CD4-positive, alpha-beta memory T cell (primary cell): ENCODE measurements at regions not wholly inside any gene's neighbourhood (a gene's known extent, or its start where the extent isn't known, plus 50 kb on each side); places are given as distances from the start of the nearest gene placed in this dataset.

ENCODE experiments used
- CTCF ChIA-PET: fragments of 350-600 bp; sonication (Branson Sonifier 250); formaldehyde crosslinking; loops from one replicate; lab custom pipeline; 2021; ENCODE audit warnings: inconsistent platforms; ENCODE audit not compliant: partially characterized antibody; lab: Charles Lee
- POLR2A ChIA-PET: fragments of 350-600 bp; sonication (Branson Sonifier 250); formaldehyde crosslinking; loops from one replicate; lab custom pipeline; 2021; ENCODE audit not compliant: partially characterized antibody; lab: Charles Lee
- DNase-seq, 5 donors: peaks; one replicate each; pipeline versions ENCODE4 v3.0.0 to v3.0.0-alpha.2; 2020 to 2022; ENCODE audit warnings: mixed read lengths in 1 of 5
- H3K27ac ChIP-seq: one replicate; pipeline ENCODE4 v1.7.0; 2013; ENCODE audit warnings: low read depth, low read length
- H3K27me3 ChIP-seq: 2 replicates; pipeline ENCODE4 v1.7.0; 2013; ENCODE audit warnings: mild to moderate bottlenecking, low read length, moderate library complexity; ENCODE audit not compliant: insufficient read depth
- H3K36me3 ChIP-seq: 2 replicates; pipeline ENCODE4 v1.7.0; 2013; ENCODE audit warnings: mild to moderate bottlenecking, low read length, moderate library complexity; ENCODE audit not compliant: insufficient read depth
- H3K4me1 ChIP-seq: 2 replicates; pipeline ENCODE4 v1.7.0; 2013; ENCODE audit warnings: mild to moderate bottlenecking, low read length, moderate library complexity; ENCODE audit not compliant: insufficient read depth
- H3K4me3 ChIP-seq, 2 donors: one replicate each; pipeline ENCODE4 v1.7.0; 2013; ENCODE audit warnings: low read length in 2 of 2, mild to moderate bottlenecking in 1 of 2
- H3K9me3 ChIP-seq, 2 donors: one replicate each; pipeline ENCODE4 v1.7.0; 2013; ENCODE audit warnings: low read length in 2 of 2, control low read depth in 1 of 2; ENCODE audit not compliant: control insufficient read depth in 1 of 2
- H3K27ac Mint-ChIP-seq, 7 donors: one replicate each; pipeline ENCODE4 v1.8.0; 2020 to 2021; ENCODE audit warnings: mixed read lengths in 7 of 7, mild to moderate bottlenecking in 6 of 7, inconsistent platforms in 3 of 7, moderate library complexity in 3 of 7
- H3K27me3 Mint-ChIP-seq, 2 donors: one replicate each; pipeline ENCODE4 v1.8.0; 2020 to 2021; ENCODE audit warnings: mixed read lengths in 2 of 2
- H3K36me3 Mint-ChIP-seq, 2 donors: one replicate each; pipeline ENCODE4 v1.8.0; 2020 to 2021; ENCODE audit warnings: mixed read lengths in 2 of 2, inconsistent platforms in 1 of 2, mild to moderate bottlenecking in 1 of 2
- H3K4me1 Mint-ChIP-seq, 4 donors: one replicate each; pipeline ENCODE4 v1.8.0; 2020 to 2021; ENCODE audit warnings: mixed read lengths in 4 of 4, mild to moderate bottlenecking in 1 of 4
- H3K4me3 Mint-ChIP-seq, 8 donors: one replicate each; pipeline ENCODE4 v1.8.0; 2020 to 2021; ENCODE audit warnings: mixed read lengths in 8 of 8, mild to moderate bottlenecking in 7 of 8, moderate library complexity in 6 of 8, inconsistent platforms in 3 of 8
- H3K9me3 Mint-ChIP-seq, 8 donors: one replicate each; pipeline ENCODE4 v1.8.0; 2020 to 2021; ENCODE audit warnings: mixed read lengths in 8 of 8, mild to moderate bottlenecking in 5 of 8, inconsistent platforms in 3 of 8, moderate library complexity in 1 of 8
- intact Hi-C: fragments of 100-400 bp; cut with micrococcal nuclease; formaldehyde crosslinking; loops from one replicate; pipeline ENCODE4 v1.15.1; 2023

GRCh38 chr9:26034786-26035185, 356.5 kb upstream of the TUSC1 start:
- Mint-ChIP-seq H3K27ac (no peak overlapping the region), H3K36me3 (no peaks in the 10 kb centered on the region), H3K9me3 (peaks cover 4 to 27% (median 11%) of the 10 kb centered on the region in 8 donors), H3K4me3 (no peak overlapping the region), H3K4me1 (no peaks in the 10 kb centered on the region), H3K27me3 (no peaks in the 10 kb centered on the region)
- no peaks in the 10 kb centered on the region for H3K27me3 ChIP-seq
- ChIA-PET POLR2A (no interaction called here), CTCF (no interaction called here)
- intact Hi-C loops, result no loop called here
- no peak for DNase-seq
- no peaks in the 10 kb centered on the region for H3K36me3 ChIP-seq
- H3K27ac ChIP-seq, result no peak overlapping the region
- H3K9me3 ChIP-seq, result no peaks in the 10 kb centered on the region
- no peak overlapping the region for H3K4me3 ChIP-seq
- H3K4me1 ChIP-seq, result no peaks in the 10 kb centered on the region

DNA sequence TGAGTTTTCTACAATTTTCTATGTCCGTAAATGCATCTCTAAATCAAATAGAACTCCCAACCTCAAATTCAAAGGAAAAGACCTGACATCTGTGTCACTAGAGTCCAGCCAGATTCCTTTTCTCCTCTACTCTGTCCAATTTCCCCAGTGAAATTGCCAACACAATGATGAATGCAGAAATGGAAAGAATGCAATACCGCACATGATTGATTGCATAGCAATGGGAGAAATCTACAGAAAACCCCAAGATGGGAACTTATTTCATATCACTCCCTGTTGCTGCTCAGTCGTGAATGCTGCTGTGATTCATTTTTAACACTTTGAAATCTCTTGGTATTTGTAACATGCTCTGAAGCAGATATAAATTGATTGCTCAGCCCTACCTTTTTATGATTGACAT, 355.1 kb upstream of the TUSC1 start:
- no peaks in the 10 kb centered on the region for H3K9me3 ChIP-seq
- DNase-seq, result no peak
- no peaks in the 10 kb centered on the region for H3K36me3 ChIP-seq
- Mint-ChIP-seq H3K36me3 (no peaks in the 10 kb centered on the region), H3K4me3 (no peak overlapping the region), H3K27ac (no peak overlapping the region), H3K9me3 (peaks cover 0 to 21% (median 9%) of the 10 kb centered on the region in 8 donors), H3K4me1 (no peaks in the 10 kb centered on the region), H3K27me3 (no peaks in the 10 kb centered on the region)
- CTCF ChIA-PET, result no interaction called here
- no peaks in the 10 kb centered on the region for H3K4me1 ChIP-seq
- H3K4me3 ChIP-seq, result no peak overlapping the region
- no peak overlapping the region for H3K27ac ChIP-seq
- intact Hi-C loops, result no loop called here
- H3K27me3 ChIP-seq, result no peaks in the 10 kb centered on the region
- POLR2A ChIA-PET, result no interaction called here

DNA sequence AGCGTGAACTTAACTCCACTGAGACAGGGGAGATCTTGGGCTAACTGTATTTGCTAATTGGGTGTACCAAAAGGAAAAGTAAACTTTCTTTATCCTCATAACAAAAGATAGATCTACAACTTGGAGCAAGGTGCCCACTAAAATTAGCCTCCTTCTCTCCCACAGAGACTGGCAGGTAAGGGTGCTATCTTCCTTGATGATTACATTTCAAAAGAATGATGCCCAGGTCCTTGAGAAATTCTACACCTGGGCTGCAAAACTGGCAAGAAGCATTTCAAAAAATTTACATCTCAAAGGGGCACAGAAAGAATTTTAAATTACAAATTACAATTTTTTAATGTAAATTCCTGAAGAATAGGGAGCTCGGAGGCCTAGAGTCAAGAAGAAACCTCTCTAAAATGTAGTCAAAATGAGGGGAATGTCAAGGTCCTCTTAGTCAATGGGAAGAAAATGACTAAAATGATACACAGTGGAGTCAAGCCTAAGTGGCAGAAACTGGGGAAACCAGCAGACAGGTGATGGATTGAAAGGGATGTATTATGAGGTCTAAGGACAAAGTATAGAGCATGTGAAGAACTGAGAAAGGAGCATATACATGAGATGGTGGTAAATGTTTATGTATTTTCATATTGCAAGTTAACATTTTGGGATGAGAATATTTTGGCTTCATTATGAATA, 348.3 kb upstream of the TUSC1 start:
- Histone ChIP-seq H3K4me3 (no peak overlapping the region), H3K36me3 (no peaks in the 10 kb centered on the region), H3K4me1 (no peaks in the 10 kb centered on the region), H3K9me3 (no peaks in the 10 kb centered on the region), H3K27me3 (no peaks in the 10 kb centered on the region), H3K27ac (no peak overlapping the region)
- no peak for DNase-seq
- Mint-ChIP-seq H3K36me3 (no peaks in the 10 kb centered on the region), H3K4me1 (no peaks in the 10 kb centered on the region), H3K27ac (peak overlapping the region in 1 of 7 donors; percentile 78), H3K4me3 (peak overlapping the region in 1 of 8 donors; percentile 33), H3K27me3 (no peaks in the 10 kb centered on the region), H3K9me3 (peaks cover 2 to 23% (median 8%) of the 10 kb centered on the region in 8 donors)
- intact Hi-C loops, result loop anchor here (10.0 kb wide), 1 partner anchor 1442 kb away; no protein-coding TSS in a partner anchor
- ChIA-PET CTCF (no interaction called here), POLR2A (no interaction called here)

GRCh38 chr9:26013199-26013598, 335.0 kb upstream of the TUSC1 start:
- CTCF ChIA-PET, result no interaction called here
- POLR2A ChIA-PET, result interaction anchor here (0.6 kb wide), 1 partner anchor 32 kb away, joined by 3 read pairs; no protein-coding TSS in a partner anchor
- Mint-ChIP-seq H3K36me3 (no peaks in the 10 kb centered on the region), H3K9me3 (peaks cover 0 to 23% (median 14%) of the 10 kb centered on the region in 8 donors), H3K4me1 (no peaks in the 10 kb centered on the region), H3K27me3 (no peaks in the 10 kb centered on the region), H3K27ac (no peak overlapping the region), H3K4me3 (no peak overlapping the region)
- H3K27me3 ChIP-seq, result no peaks in the 10 kb centered on the region
- intact Hi-C loops, result no loop called here
- no peaks in the 10 kb centered on the region for H3K4me1 ChIP-seq
- no peak overlapping the region for H3K27ac ChIP-seq
- H3K36me3 ChIP-seq, result no peaks in the 10 kb centered on the region
- no peak overlapping the region for H3K4me3 ChIP-seq
- peaks cover 0 to 4% of the 10 kb centered on the region in 2 donors for H3K9me3 ChIP-seq
- DNase-seq, result no peak

DNA sequence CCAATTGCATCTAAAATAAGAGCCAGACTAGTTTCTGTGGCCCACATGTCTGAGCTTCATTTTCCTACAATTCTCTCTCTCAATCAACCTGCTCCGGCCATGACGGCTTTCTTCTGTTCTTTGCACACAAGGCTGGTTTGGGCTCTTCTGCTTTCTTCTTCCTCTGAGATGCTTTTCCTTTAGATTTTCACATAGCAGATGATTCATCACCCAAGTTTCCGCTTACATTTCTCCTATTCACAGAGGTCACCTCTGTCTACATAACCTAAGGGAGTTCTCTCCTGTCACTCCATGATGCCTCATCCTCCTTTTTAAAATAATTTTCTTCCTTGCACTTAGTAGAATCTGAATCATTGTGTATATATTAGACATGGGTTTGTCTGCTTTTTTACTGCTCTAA, 334.6 kb upstream of the TUSC1 start:
- H3K36me3 ChIP-seq, result no peaks in the 10 kb centered on the region
- CTCF ChIA-PET, result no interaction called here
- H3K9me3 Mint-ChIP-seq, result peaks cover 0 to 23% (median 11%) of the 10 kb centered on the region in 8 donors
- intact Hi-C loops, result no loop called here
- H3K36me3 Mint-ChIP-seq, result no peaks in the 10 kb centered on the region
- H3K27me3 ChIP-seq, result no peaks in the 10 kb centered on the region
- H3K4me1 ChIP-seq, result no peaks in the 10 kb centered on the region
- no peak overlapping the region for H3K27ac ChIP-seq
- no peak overlapping the region for H3K27ac Mint-ChIP-seq
- peaks cover 0 to 4% of the 10 kb centered on the region in 2 donors for H3K9me3 ChIP-seq
- no peak overlapping the region for H3K4me3 Mint-ChIP-seq
- DNase-seq, result no peak
- POLR2A ChIA-PET, result no interaction called here
- no peaks in the 10 kb centered on the region for H3K27me3 Mint-ChIP-seq
- no peaks in the 10 kb centered on the region for H3K4me1 Mint-ChIP-seq
- H3K4me3 ChIP-seq, result no peak overlapping the region

DNA sequence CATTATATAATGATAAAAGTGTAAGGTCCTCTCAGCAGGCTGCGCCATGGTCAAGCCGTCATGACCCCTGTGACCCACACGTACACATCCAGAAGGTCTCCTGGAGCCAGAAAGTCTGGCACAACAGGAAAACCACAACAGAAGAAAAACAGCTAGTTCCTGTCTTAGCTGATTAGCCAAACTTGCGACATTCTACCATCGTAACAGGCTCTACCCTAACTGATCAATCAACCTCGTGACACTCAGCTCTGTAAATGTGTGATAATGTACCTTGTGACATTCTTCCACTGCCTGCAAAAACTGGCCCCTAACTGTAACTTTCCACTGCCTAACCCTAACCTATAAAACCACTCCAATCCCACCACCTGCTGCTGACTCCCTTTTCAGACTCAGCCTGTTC, 316.4 kb upstream of the TUSC1 start:
- H3K9me3 ChIP-seq, result no peaks in the 10 kb centered on the region
- Mint-ChIP-seq H3K27ac (no peak overlapping the region), H3K27me3 (no peaks in the 10 kb centered on the region), H3K36me3 (no peaks in the 10 kb centered on the region), H3K4me1 (no peaks in the 10 kb centered on the region), H3K9me3 (peaks cover 0 to 36% (median 31%) of the 10 kb centered on the region in 8 donors), H3K4me3 (no peak overlapping the region)
- no peak for DNase-seq
- no peaks in the 10 kb centered on the region for H3K27me3 ChIP-seq
- no peak overlapping the region for H3K27ac ChIP-seq
- intact Hi-C loops, result no loop called here
- H3K4me1 ChIP-seq, result no peaks in the 10 kb centered on the region
- no peaks in the 10 kb centered on the region for H3K36me3 ChIP-seq
- H3K4me3 ChIP-seq, result no peak overlapping the region
- ChIA-PET POLR2A (no interaction called here), CTCF (no interaction called here)

GRCh38 chr9:25990376-25990775, 312.1 kb upstream of the TUSC1 start:
- H3K27ac Mint-ChIP-seq, result no peak overlapping the region
- no peaks in the 10 kb centered on the region for H3K36me3 ChIP-seq
- CTCF ChIA-PET, result no interaction called here
- H3K4me1 Mint-ChIP-seq, result no peaks in the 10 kb centered on the region
- POLR2A ChIA-PET, result no interaction called here
- intact Hi-C loops, result no loop called here
- no peaks in the 10 kb centered on the region for H3K4me1 ChIP-seq
- DNase-seq, result no peak
- H3K27me3 ChIP-seq, result no peaks in the 10 kb centered on the region
- no peaks in the 10 kb centered on the region for H3K9me3 ChIP-seq
- H3K4me3 Mint-ChIP-seq, result no peak overlapping the region
- H3K27ac ChIP-seq, result no peak overlapping the region
- peaks cover 3 to 63% (median 40%) of the 10 kb centered on the region in 8 donors for H3K9me3 Mint-ChIP-seq
- no peak overlapping the region for H3K4me3 ChIP-seq
- no peaks in the 10 kb centered on the region for H3K27me3 Mint-ChIP-seq
- H3K36me3 Mint-ChIP-seq, result no peaks in the 10 kb centered on the region
